Rectal smooth muscle tissue (tissue), 1 donor: ENCODE measurements at regions not wholly inside any gene's neighbourhood (a gene's known extent, or its start where the extent isn't known, plus 50 kb on each side); places are given as distances from the start of the nearest gene placed in this dataset.
"Not testable (repeated sequence)": the region's sequence is repeated elsewhere in the genome, so short reads cannot be mapped to it uniquely, and the experiment has no call there.

Source experiments
- H3K27ac ChIP-seq: one replicate; pipeline ENCODE4 v1.7.0; 2013; ENCODE audit warnings: low read depth, low read length, inconsistent platforms
- H3K27me3 ChIP-seq: one replicate; pipeline ENCODE4 v1.7.0; 2013; ENCODE audit warnings: low read length; ENCODE audit not compliant: control insufficient read depth, insufficient read depth
- H3K36me3 ChIP-seq: one replicate; pipeline ENCODE4 v1.7.0; 2013; ENCODE audit warnings: low read length; ENCODE audit not compliant: control insufficient read depth, insufficient read depth
- H3K4me1 ChIP-seq: one replicate; pipeline ENCODE4 v1.7.0; 2013; ENCODE audit warnings: low read length; ENCODE audit not compliant: control insufficient read depth, insufficient read depth
- H3K4me3 ChIP-seq: one replicate; pipeline ENCODE4 v1.7.0; 2013; ENCODE audit warnings: low read length
- H3K9ac ChIP-seq: one replicate; pipeline ENCODE4 v1.7.0; 2013; ENCODE audit warnings: low read length

DNA sequence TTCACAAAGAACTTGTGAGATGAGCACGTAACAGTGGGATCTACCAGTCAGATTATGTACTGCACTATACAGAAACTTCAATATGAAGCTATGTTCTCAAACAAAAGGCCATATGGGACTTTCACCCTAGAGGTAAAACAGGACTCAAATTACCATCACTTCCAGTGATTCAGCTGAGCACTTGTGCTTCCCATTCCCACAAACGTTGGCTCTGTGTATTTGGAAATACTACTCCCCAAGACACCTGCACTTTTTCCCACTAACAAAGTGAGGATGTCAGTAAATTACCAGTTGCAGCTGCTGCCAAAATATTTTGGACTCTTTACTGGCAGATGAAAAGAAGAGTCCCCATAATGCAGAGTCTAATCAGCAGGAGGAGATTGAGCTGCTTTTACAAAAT is 1570.1 kb downstream of the SI start:
- Histone ChIP-seq H3K9ac (no peak overlapping the region), H3K36me3 (no peaks in the 10 kb centered on the region), H3K27ac (no peak overlapping the region), H3K27me3 (no peaks in the 10 kb centered on the region), H3K4me1 (no peaks in the 10 kb centered on the region), H3K4me3 (no peak overlapping the region)

DNA sequence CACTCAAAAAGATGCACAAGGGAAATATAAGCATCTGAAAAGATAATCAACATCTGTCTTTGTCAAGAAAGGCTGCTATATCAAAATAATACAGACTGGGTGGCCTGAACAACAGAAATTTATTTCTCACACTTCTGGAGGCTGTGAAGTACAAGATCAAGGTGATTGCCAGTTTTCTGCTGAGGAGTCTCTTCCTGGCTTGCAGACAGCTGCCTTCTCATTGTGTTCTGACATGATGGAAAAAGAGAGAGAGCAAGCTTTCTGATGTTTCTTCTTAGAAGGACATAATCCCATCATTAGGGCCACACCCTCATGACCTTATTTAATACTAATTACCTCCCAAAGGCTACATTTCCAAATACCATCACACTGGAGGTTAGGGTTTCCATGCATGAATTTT is 1573.3 kb downstream of the SI start:
- Histone ChIP-seq H3K9ac (no peak overlapping the region), H3K27ac (no peak overlapping the region), H3K4me3 (no peak overlapping the region), H3K27me3 (no peaks in the 10 kb centered on the region), H3K4me1 (no peaks in the 10 kb centered on the region), H3K36me3 (no peaks in the 10 kb centered on the region)

DNA sequence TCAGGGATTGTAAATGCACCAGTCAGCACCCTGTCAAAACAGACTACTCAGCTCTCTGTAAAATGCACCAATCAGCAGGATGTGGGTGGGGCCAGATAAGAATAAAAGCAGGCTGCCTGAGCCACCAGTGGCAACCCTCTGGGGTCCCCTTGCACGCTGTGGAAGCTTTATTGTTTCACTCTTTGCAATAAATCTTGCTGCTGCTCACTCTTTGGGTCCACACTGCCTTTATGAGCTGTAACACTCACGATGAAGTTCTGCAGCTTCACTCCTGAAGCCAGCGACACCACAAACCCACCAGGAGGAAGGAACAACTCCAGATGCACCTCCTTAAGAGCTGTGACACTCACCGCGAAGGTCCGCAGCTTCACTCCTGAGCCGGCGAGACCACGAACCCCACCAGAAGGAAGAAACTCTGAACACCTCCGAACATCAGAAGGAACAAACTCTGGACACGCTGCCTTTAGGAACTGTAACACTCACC is 1578.5 kb downstream of the SI start:
- H3K27ac ChIP-seq, H3K9ac ChIP-seq, H3K36me3 ChIP-seq, H3K4me3 ChIP-seq, H3K27me3 ChIP-seq, H3K4me1 ChIP-seq: not testable (repeated sequence)

- H3K9ac ChIP-seq, H3K36me3 ChIP-seq, H3K27me3 ChIP-seq, H3K4me3 ChIP-seq, H3K27ac ChIP-seq, H3K4me1 ChIP-seq: not testable (repeated sequence)
Measured at GRCh38 chr3:163498842-163499735, 1579.2 kb downstream of the SI start.

DNA sequence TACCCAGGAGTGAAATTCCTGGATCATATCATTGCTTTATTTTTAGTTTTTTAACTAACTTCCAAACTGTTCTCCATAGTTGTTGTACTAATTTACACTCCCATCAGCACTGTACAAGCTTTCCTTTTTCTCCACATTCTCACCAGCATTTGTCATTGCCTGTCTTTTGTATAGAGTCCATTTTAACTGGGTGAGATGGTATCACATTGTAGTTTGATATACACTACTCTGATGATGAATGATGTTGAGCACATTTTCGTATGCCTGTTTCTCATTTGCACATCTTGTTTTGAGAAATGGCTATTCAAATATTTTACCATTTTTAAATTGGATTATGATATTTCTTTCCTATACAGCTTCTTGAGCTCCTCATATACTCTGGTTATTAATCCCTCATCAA is 1586.6 kb downstream of the SI start:
- no peak overlapping the region for H3K4me3 ChIP-seq
- H3K27me3 ChIP-seq = no peaks in the 10 kb centered on the region
- H3K36me3 ChIP-seq = no peaks in the 10 kb centered on the region

DNA sequence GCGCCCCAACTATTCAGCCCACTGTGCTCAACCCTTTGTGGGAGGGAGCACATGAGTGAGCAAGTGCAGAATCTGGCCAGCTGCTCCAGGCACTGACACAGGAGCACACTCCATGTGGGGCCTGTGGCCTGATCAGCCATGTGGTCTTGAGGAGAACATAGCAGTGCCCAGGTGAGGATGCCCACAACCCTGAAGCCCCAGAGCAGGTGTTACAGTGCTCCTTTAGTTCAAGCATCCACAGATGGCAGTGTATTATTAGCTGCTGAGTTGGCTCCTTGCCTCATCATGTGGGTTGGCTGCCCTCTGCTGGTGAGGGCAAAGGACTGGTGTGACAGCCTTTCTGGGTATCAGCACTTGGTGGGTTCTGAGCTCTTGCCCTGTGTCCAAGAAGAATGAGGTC is 1588.2 kb downstream of the SI start:
- H3K36me3 ChIP-seq = no peaks in the 10 kb centered on the region

More for the DNA sequence above, 1586.6 kb downstream of the SI start:
- Histone ChIP-seq H3K9ac (no peak overlapping the region), H3K4me1 (no peaks in the 10 kb centered on the region), H3K27ac (no peak overlapping the region)

GRCh38 chr3:163482695-163483094 is 1595.6 kb downstream of the SI start:
- Histone ChIP-seq H3K27me3 (no peaks in the 10 kb centered on the region), H3K4me1 (no peaks in the 10 kb centered on the region), H3K4me3 (no peak overlapping the region), H3K36me3 (no peaks in the 10 kb centered on the region), H3K27ac (no peak overlapping the region), H3K9ac (no peak overlapping the region)

More for the DNA sequence above, 1588.2 kb downstream of the SI start:
- H3K9ac ChIP-seq = no peak overlapping the region
- no peak overlapping the region for H3K27ac ChIP-seq
- no peaks in the 10 kb centered on the region for H3K27me3 ChIP-seq
- H3K4me1 ChIP-seq = no peaks in the 10 kb centered on the region
- H3K4me3 ChIP-seq = no peak overlapping the region

GRCh38 chr3:163481738-163482137 is 1596.6 kb downstream of the SI start:
- no peak overlapping the region for H3K9ac ChIP-seq
- no peaks in the 10 kb centered on the region for H3K4me1 ChIP-seq
- H3K4me3 ChIP-seq = no peak overlapping the region
- H3K27ac ChIP-seq = no peak overlapping the region
- no peaks in the 10 kb centered on the region for H3K27me3 ChIP-seq
- H3K36me3 ChIP-seq = no peaks in the 10 kb centered on the region

DNA sequence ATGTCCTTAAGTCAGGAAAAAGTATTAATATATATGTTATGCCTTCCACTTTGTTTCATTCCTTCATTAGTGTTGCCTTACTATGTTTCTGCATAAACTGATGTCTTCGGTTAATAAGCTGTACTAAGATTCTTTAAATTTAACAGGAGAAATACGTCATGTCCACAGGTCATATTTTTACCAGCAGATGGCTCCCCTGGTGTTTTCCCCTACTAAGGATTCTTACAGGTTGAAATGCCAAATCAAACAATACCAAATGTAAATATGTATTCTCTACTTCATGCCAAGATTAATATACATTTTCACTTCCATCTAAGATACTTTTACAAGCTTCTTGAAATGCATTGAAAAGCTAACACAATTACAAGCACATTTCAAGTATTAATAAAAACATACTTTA is 1602.1 kb downstream of the SI start:
- Histone ChIP-seq H3K27ac (no peak overlapping the region), H3K4me3 (no peak overlapping the region), H3K27me3 (no peaks in the 10 kb centered on the region), H3K9ac (no peak overlapping the region), H3K36me3 (no peaks in the 10 kb centered on the region), H3K4me1 (no peaks in the 10 kb centered on the region)

DNA sequence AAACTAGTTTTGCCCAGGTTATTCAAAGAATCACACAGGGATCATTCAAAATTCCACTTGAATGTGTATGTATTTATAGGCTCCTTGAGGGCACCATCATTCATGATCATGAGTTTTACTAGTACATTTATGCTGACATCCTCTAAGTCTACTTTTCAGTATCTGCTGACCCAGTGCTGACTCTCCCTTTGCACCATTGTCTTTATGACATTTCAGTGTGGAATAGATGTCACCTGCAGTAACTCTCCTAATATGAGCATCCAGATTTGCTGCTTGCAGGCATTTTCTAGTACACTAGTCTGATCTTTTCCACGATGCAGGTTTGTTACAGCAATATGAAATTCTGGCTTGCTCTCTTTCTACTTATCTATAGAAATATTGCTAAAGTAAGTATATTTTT is 1603.5 kb downstream of the SI start:
- Histone ChIP-seq H3K27ac (no peak overlapping the region), H3K9ac (no peak overlapping the region), H3K36me3 (no peaks in the 10 kb centered on the region), H3K4me3 (no peak overlapping the region), H3K27me3 (no peaks in the 10 kb centered on the region), H3K4me1 (no peaks in the 10 kb centered on the region)

DNA sequence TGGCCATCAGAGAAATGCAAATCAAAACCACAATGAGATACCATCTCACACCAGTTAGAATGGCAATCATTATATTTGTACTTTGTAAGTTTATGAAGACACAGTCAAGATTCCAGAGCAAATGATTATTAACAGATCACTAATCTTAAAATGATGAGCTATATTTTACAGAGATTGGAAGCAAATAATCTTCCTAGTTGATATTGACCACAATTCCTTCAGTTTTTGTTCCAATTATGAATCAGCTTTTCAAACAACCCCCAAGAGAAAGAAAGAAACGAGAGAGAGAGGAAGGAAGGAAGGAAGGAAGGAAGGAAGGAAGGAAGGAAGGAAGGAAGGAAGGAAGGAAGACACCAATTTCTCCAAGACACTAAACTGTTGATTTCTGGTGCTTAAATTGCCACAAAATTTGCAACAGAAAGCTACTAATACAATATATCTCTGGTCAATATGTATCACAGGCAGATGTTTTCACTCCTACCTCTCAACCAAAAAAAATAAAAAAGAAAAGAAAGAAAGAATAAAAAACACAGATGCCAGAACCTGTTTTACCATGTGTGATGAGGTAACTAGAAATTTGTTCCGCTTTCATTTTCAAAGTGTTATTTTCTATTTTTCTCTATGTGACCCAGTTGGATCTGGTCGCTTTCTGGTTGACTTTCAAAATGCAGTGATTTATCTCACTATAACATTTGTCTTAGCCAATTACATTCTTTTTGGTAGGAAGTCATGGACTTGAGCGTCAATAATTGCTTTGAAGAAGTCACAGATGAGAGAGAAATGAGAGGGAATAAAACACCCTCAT is 1609.6 kb downstream of the SI start:
- Histone ChIP-seq H3K9ac (no peak overlapping the region), H3K36me3 (no peaks in the 10 kb centered on the region), H3K4me3 (no peak overlapping the region)

DNA sequence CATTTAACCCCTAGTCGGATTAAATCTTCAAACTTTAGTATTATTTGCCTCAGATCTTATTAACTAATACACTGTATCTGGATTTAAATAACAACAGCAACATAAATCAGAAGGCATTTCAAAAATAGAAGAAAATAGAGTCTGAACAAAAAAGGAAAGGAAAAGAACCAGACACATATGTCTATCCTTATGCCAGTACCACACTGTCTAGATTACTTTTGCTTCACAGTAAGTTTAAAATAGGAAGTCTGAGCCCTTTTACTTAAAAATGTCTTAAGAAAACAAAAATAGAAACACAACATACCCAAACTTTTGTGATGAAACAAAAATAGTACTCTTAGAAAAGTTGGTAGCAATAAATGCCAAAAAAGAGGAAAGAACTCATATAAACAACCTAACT is 1615.8 kb downstream of the SI start:
- no peaks in the 10 kb centered on the region for H3K4me1 ChIP-seq
- no peaks in the 10 kb centered on the region for H3K27me3 ChIP-seq
- H3K36me3 ChIP-seq = no peaks in the 10 kb centered on the region
- no peak overlapping the region for H3K4me3 ChIP-seq
- H3K27ac ChIP-seq = no peak overlapping the region
- H3K9ac ChIP-seq = no peak overlapping the region

More for the DNA sequence above, 1609.6 kb downstream of the SI start:
- no peak overlapping the region for H3K27ac ChIP-seq
- H3K27me3 ChIP-seq = no peaks in the 10 kb centered on the region
- H3K4me1 ChIP-seq = no peaks in the 10 kb centered on the region
